ENCODE measurements at regions not wholly inside any gene's neighbourhood (a gene's known extent, or its start where the extent isn't known, plus 50 kb on each side); places are given as distances from the start of the nearest gene placed in this dataset.

DNA sequence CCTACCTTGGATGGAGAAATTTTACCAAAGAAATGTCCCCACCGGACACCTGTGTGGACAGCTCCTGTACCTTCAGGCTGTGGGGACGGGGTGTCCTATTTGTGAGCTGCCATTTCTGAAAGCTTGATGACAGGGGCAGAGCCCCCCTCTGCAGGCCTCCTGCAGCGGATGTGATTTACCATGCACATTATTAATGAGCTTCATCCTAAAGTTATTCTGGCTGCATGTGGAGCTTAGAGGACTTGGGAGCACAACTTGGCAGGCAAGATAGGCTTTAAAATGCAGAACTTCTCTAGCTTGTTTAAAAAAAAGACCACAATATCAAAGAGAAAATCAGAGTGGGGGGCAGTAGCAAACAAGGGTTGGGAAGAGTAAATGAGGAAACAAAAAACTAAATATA is 350.0 kb upstream of the KLHL29 start:
- peaks cover 0 to 1% (median 0%) of the 10 kb centered on the region in 9 donors for H3K27me3 ChIP-seq
- ATAC-seq, result no peak
- no peaks in the 10 kb centered on the region for H3K9me3 ChIP-seq
- no peak overlapping the region for H3K4me3 ChIP-seq
- H3K4me1 ChIP-seq, result peaks cover 0 to 8% (median 0%) of the 10 kb centered on the region in 12 donors
- H3K27ac ChIP-seq, result no peak overlapping the region
- intact Hi-C loops (cut with DNase I), result no loop called here
- no peak for DNase-seq
- H3K36me3 ChIP-seq, result no peaks in the 10 kb centered on the region
- TF ChIP-seq, protein P1, sequence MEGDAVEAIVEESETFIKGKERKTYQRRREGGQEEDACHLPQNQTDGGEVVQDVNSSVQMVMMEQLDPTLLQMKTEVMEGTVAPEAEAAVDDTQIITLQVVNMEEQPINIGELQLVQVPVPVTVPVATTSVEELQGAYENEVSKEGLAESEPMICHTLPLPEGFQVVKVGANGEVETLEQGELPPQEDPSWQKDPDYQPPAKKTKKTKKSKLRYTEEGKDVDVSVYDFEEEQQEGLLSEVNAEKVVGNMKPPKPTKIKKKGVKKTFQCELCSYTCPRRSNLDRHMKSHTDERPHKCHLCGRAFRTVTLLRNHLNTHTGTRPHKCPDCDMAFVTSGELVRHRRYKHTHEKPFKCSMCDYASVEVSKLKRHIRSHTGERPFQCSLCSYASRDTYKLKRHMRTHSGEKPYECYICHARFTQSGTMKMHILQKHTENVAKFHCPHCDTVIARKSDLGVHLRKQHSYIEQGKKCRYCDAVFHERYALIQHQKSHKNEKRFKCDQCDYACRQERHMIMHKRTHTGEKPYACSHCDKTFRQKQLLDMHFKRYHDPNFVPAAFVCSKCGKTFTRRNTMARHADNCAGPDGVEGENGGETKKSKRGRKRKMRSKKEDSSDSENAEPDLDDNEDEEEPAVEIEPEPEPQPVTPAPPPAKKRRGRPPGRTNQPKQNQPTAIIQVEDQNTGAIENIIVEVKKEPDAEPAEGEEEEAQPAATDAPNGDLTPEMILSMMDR (IDR thresholded peaks at IDR 0.05), result no peak
- TF ChIP-seq POLR2A (IDR thresholded peaks at IDR 0.05), result no peak
- WGBS, 4 donors, result 72 to 87% (median 75%) methylated on average over 3 of the region's 3 CpGs

DNA sequence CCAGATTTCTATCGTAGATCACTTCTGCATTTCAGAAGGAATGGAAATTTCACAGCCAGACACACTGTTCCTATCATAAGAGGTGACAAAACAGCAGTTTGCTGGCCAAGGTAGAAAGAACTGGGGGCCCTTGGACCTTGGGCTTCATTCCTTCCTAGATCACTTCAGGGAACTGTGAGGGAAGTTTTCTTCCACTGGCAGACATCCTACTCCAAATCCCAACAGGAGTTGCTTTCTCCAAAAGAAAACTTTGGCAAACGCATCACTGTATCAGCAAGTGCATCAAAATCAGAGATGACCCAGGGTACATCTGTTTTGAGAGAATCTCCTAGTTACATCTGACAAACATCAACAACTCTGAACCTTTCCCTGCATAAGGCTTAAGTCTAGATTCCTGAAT is 348.4 kb upstream of the KLHL29 start:
- H3K36me3 ChIP-seq, result no peaks in the 10 kb centered on the region
- ATAC-seq (no peak), DNase-seq (no peak)
- H3K9me3 ChIP-seq, result no peaks in the 10 kb centered on the region
- 64 to 81% (median 69%) methylated on average over 2 of the region's 2 CpGs for WGBS, 4 donors
- intact Hi-C loops (cut with DNase I), result loop anchor here in 1 of 10 donors (2.0 kb wide), 1 partner anchor 20 kb away; no protein-coding TSS in a partner anchor
- no peak overlapping the region for H3K4me3 ChIP-seq
- no peak for TF ChIP-seq POLR2A (IDR thresholded peaks at IDR 0.05)
- TF ChIP-seq, protein P1 (IDR thresholded peaks at IDR 0.05), result no peak
- H3K4me1 ChIP-seq, result peaks cover 0 to 12% (median 0%) of the 10 kb centered on the region in 12 donors
- H3K27me3 ChIP-seq, result no peaks in the 10 kb centered on the region
- H3K27ac ChIP-seq, result no peak overlapping the region

DNA sequence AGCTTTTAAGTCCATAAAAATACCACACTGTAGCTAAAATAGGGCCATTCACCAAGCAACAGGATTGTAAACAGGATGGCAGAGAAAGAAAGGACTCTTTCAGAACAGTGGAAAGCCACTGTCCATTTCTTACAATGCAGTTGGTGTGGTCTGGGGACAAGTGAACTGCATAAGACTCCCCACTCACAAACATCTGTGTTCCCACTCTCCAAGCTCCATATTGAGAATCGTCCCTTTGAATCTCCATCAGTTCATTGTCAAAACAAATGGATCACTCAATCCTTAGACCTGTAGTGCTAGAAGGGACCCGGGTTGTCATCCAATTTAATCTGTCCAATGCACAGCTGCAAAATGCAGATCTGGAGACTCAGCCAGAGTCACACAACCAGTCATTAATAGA is 347.4 kb upstream of the KLHL29 start:
- no peak overlapping the region for H3K27ac ChIP-seq
- TF ChIP-seq, protein P1 (IDR thresholded peaks at IDR 0.05), result no peak
- no peak for TF ChIP-seq POLR2A (IDR thresholded peaks at IDR 0.05)
- no peaks in the 10 kb centered on the region for H3K27me3 ChIP-seq
- ATAC-seq (no peak), DNase-seq (no peak)
- H3K4me3 ChIP-seq, result no peak overlapping the region
- H3K36me3 ChIP-seq, result no peaks in the 10 kb centered on the region
- 58 to 75% (median 72%) methylated on average over 2 of the region's 2 CpGs for WGBS, 4 donors
- H3K9me3 ChIP-seq, result no peaks in the 10 kb centered on the region
- intact Hi-C loops (cut with DNase I), result loop anchor here in 1 of 10 donors (2.0 kb wide), 1 partner anchor 21 kb away; no protein-coding TSS in a partner anchor
- peaks cover 0 to 17% (median 0%) of the 10 kb centered on the region in 12 donors for H3K4me1 ChIP-seq

DNA sequence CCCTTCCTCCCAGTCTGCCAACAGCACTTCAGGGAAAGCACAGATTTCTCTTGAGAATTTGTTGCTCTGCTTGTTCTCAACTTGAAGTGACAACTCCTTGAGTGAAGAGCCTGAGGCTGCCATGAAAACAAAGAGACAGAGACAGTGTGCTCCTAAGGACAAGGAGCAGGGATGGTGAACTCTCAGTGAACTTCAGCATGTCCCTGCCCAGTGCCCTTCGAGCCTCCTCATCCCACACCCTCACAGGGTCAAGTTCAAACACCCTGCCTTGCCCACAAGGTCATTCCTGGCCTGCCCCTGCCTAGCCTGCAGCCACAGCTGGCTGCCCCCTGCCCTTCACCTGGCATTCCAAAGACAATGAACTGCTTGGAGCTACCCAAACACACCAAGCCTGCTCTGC is 343.5 kb upstream of the KLHL29 start:
- TF ChIP-seq, protein P1 (IDR thresholded peaks at IDR 0.05), result no peak
- TF ChIP-seq POLR2A (IDR thresholded peaks at IDR 0.05), result no peak
- Histone ChIP-seq H3K4me3 (no peak overlapping the region), H3K27me3 (no peaks in the 10 kb centered on the region), H3K4me1 (peaks cover 0 to 21% (median 0%) of the 10 kb centered on the region in 12 donors), H3K36me3 (no peaks in the 10 kb centered on the region), H3K9me3 (no peaks in the 10 kb centered on the region), H3K27ac (no peak overlapping the region)
- DNase-seq, result no peak
- WGBS, 4 donors, result 0 to 14% (median 9%) methylated on average over 1 of the region's 1 CpG
- intact Hi-C loops (cut with DNase I), result no loop called here
- no peak for ATAC-seq

Measured in heart left ventricle (tissue), 16 donors.